ENCODE measurements at regions not wholly inside any gene's neighbourhood (a gene's known extent, or its start where the extent isn't known, plus 50 kb on each side); places are given as distances from the start of the nearest gene placed in this dataset.

DNA sequence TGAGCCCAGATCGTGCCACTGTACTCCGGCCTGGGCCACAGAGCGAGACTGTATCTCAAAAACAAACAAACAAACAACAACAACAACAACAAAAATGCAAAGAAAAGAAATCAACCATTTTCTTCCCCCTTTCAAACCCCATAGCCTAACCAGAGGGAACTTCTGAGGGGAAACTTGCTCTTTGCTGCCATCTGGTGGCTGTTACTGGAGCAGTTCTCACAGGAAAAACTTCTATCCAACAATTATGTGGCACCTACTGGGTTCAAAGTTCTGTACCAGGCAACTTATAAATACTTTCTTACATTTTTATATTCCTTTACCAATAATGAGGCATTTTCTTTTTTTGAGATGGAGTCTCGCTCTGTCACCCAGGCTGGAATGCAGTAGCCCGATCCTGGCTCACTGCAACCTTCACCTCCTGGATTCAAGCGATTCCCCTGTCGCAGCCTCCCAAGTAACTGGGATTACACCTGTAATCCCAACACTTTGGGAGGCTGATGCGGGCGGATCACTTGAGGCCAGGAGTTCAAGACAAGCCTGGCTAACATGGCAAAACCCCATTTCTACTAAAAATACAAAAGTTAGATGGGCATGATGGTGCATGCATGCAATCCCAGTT, 50.9 kb upstream of the BICDL1 start:
- TF ChIP-seq, protein P1, sequence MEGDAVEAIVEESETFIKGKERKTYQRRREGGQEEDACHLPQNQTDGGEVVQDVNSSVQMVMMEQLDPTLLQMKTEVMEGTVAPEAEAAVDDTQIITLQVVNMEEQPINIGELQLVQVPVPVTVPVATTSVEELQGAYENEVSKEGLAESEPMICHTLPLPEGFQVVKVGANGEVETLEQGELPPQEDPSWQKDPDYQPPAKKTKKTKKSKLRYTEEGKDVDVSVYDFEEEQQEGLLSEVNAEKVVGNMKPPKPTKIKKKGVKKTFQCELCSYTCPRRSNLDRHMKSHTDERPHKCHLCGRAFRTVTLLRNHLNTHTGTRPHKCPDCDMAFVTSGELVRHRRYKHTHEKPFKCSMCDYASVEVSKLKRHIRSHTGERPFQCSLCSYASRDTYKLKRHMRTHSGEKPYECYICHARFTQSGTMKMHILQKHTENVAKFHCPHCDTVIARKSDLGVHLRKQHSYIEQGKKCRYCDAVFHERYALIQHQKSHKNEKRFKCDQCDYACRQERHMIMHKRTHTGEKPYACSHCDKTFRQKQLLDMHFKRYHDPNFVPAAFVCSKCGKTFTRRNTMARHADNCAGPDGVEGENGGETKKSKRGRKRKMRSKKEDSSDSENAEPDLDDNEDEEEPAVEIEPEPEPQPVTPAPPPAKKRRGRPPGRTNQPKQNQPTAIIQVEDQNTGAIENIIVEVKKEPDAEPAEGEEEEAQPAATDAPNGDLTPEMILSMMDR (IDR thresholded peaks at IDR 0.05) = peak; percentile 89
- TF ChIP-seq, protein P2, sequence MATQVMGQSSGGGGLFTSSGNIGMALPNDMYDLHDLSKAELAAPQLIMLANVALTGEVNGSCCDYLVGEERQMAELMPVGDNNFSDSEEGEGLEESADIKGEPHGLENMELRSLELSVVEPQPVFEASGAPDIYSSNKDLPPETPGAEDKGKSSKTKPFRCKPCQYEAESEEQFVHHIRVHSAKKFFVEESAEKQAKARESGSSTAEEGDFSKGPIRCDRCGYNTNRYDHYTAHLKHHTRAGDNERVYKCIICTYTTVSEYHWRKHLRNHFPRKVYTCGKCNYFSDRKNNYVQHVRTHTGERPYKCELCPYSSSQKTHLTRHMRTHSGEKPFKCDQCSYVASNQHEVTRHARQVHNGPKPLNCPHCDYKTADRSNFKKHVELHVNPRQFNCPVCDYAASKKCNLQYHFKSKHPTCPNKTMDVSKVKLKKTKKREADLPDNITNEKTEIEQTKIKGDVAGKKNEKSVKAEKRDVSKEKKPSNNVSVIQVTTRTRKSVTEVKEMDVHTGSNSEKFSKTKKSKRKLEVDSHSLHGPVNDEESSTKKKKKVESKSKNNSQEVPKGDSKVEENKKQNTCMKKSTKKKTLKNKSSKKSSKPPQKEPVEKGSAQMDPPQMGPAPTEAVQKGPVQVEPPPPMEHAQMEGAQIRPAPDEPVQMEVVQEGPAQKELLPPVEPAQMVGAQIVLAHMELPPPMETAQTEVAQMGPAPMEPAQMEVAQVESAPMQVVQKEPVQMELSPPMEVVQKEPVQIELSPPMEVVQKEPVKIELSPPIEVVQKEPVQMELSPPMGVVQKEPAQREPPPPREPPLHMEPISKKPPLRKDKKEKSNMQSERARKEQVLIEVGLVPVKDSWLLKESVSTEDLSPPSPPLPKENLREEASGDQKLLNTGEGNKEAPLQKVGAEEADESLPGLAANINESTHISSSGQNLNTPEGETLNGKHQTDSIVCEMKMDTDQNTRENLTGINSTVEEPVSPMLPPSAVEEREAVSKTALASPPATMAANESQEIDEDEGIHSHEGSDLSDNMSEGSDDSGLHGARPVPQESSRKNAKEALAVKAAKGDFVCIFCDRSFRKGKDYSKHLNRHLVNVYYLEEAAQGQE (IDR thresholded peaks at IDR 0.05; ENCODE audit: insufficient read depth in 1 of 2, low read depth in 2 of 2, low read length in 1 of 2) = no peak
- TF ChIP-seq SIN3A (IDR thresholded peaks at IDR 0.05; ENCODE audit: borderline replicate concordance, insufficient read depth, low read depth, low read length) (no peak), POLR2AphosphoS5 (IDR thresholded peaks at IDR 0.05; ENCODE audit: low read depth, low read length) (no peak), TCF7L2 (IDR thresholded peaks at IDR 0.05; ENCODE audit: low read depth, low read length) (no peak)
